WTC11 (cell line): ENCODE measurements at regions not wholly inside any gene's neighbourhood (a gene's known extent, or its start where the extent isn't known, plus 50 kb on each side); places are given as distances from the start of the nearest gene placed in this dataset.

Source experiments
- ARID4B ChIP-seq: sonication (generic); formaldehyde crosslinking; IDR thresholded peaks from 2 replicates; pipeline ENCODE4 v1.8.0; 2023; ENCODE audit warnings: missing genetic modification reagents, mild to moderate bottlenecking, borderline replicate concordance
- ATF2 ChIP-seq: sonication (generic); formaldehyde crosslinking; IDR thresholded peaks from 2 replicates; pipeline ENCODE4 v1.8.1; 2022; ENCODE audit warnings: low read depth, missing genetic modification reagents, borderline replicate concordance
- CTCF ChIP-seq: fragments of 200-600 bp; IDR thresholded peaks from 2 replicates; pipeline ENCODE4 v1.8.0; 2022; ENCODE audit warnings: antibody characterized with exemption
- E2F5 ChIP-seq: sonication (generic); formaldehyde crosslinking; IDR thresholded peaks from 2 replicates; pipeline ENCODE4 v1.8.1; 2022; ENCODE audit warnings: mild to moderate bottlenecking, moderate library complexity, missing genetic modification reagents
- FOXJ3 ChIP-seq: sonication (generic); formaldehyde crosslinking; IDR thresholded peaks from 2 replicates; pipeline ENCODE4 v1.9.0; 2021; ENCODE audit warnings: missing genetic modification reagents, mild to moderate bottlenecking, borderline replicate concordance
- IRF2 ChIP-seq: sonication (generic); formaldehyde crosslinking; IDR thresholded peaks from 2 replicates; pipeline ENCODE4 v1.8.0; 2022; ENCODE audit warnings: low read depth, missing genetic modification reagents, borderline replicate concordance
- PREB ChIP-seq: sonication (generic); formaldehyde crosslinking; IDR thresholded peaks from 2 replicates; pipeline ENCODE4 v1.8.1; 2022; ENCODE audit warnings: mild to moderate bottlenecking, missing genetic modification reagents, moderate library complexity, borderline replicate concordance
- TEAD1 ChIP-seq: sonication (generic); formaldehyde crosslinking; IDR thresholded peaks from 2 replicates; pipeline ENCODE4 v1.8.0; 2022; ENCODE audit warnings: mild to moderate bottlenecking, missing genetic modification reagents
- ZBTB43 ChIP-seq: sonication (generic); formaldehyde crosslinking; IDR thresholded peaks from 2 replicates; pipeline ENCODE4 v1.8.1; 2023; ENCODE audit warnings: mild to moderate bottlenecking, missing genetic modification reagents
- ZNF317 ChIP-seq: sonication (generic); formaldehyde crosslinking; IDR thresholded peaks from 2 replicates; pipeline ENCODE4 v1.8.1; 2023; ENCODE audit warnings: low read depth, mild to moderate bottlenecking, moderate library complexity, missing genetic modification reagents, borderline replicate concordance

- TF ChIP-seq CTCF: no peak
- TF ChIP-seq FOXJ3 (CRISPR knock-in tag): no peak
- TF ChIP-seq ZNF317 (CRISPR knock-in tag): no peak
- no peak for TF ChIP-seq ARID4B
- TF ChIP-seq TEAD1: no peak
- no peak for TF ChIP-seq ZBTB43 (CRISPR knock-in tag)
- TF ChIP-seq E2F5 (CRISPR knock-in tag): no peak
- TF ChIP-seq PREB (CRISPR knock-in tag): no peak
- TF ChIP-seq ATF2 (CRISPR knock-in tag): no peak
- no peak for TF ChIP-seq IRF2 (CRISPR knock-in tag)
Observed at GRCh38 chr13:104954210-104954609, 1581.3 kb downstream of the EFNB2 start.
